Stimulated activated CD4-positive, alpha-beta T cell treated with anti-CD3 and anti-CD28 coated beads, TNF-alpha, amount 100 ng/mL, for 4 hours (primary cell): ENCODE measurements at regions not wholly inside any gene's neighbourhood (a gene's known extent, or its start where the extent isn't known, plus 50 kb on each side); places are given as distances from the start of the nearest gene placed in this dataset.
"Not testable (repeated sequence)": the region's sequence is repeated elsewhere in the genome, so short reads cannot be mapped to it uniquely, and the experiment has no call there.

ENCODE experiments used
- DNase-seq, 3 experiments: peaks; one replicate each; pipeline ENCODE4 v3.0.0-alpha.2; 2020; ENCODE audit warnings: low read depth in 3 of 3

DNA sequence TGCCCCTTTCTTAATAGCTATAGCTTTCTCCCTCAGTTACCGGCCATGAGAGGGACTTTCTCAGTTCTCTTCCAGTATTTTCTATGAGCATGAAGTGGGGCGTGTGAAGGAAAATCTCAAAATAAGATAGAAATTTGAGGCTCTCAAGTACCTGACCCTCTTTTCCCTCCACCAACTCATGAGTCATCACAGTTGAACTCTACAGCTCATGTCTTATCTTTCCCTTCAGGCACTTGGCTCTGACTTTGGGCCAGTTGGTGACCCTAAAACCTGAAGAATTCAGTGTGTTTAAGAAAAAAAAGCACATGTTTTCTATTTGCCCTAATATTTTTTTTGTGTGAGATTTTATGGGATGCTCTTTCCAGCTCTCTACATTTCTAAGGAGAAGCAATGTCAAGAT is 896.7 kb upstream of the ZEB2 start:
- no peak for DNase-seq

DNA sequence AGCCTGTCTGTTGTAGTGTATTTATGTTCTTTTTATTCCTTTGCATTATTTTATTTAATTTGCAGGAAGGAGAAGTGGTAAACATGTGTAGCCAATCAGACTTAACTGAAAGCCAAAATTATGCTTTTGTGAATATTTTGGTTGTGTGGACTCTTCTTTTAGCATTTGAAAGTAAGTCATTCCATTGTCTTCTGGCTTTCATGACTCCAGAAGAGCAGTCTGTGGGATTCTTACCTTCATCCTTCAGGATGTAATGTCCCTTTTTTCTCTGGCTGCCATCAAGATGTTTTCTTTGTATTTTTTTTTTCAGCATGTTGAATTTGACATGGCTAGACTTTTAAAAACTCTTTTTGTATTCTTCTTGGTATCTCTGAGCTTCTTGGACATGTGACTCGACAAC is 895.2 kb upstream of the ZEB2 start:
- no peak for DNase-seq

DNA sequence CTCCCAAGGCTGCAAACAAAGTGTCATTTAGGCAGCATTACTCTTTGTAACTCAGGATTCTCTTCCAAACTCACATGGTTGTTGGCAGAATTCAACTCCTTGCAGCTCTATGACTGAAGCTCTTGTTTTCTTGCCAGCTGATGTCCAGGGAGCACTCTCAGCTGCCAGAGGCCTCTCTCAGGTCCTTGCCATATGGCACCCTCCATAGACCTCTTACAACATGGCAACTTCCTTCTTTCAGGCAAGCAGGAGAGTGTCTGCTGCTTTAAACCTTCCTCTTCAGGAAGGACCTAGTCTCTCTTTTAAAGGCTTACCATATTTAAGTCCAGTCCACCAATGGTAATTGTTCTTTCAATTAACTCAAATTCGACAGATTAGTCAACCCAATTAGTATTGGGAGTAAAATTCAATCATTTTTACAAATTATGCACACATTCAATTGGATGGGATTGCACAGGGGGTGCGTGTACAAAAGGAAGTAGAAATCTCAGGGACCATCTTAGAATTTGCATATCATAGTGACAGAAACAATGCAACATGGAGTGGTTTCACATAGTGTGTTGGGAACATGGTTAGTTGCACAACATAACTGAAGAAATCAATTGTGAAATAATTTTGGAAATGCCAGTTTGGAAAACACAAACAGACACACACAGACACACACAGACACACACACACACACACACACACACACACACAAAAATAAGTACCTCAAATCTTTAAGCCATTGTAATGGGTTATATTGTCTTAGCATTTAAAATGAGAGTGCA is 893.5 kb upstream of the ZEB2 start:
- DNase-seq = no peak

DNA sequence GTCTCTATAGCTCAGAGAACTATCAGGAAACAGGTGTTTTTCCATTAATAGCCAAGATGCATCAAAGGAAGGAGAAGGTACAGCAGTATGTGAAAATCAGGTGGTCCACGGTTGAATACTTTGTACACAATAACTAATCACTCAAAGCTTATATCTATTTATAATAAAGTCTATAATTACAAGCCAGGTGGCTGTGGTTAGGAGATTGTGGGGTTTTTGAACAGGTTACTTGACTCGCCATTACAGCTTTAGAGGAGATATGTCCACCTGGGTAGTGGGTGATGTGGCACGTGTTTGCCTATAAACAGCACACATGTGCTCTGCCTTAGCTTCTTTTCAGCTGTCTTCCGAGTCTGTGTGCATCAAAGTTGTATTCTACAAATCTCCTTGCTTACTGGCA is 892.2 kb upstream of the ZEB2 start:
- DNase-seq = no peak

DNA sequence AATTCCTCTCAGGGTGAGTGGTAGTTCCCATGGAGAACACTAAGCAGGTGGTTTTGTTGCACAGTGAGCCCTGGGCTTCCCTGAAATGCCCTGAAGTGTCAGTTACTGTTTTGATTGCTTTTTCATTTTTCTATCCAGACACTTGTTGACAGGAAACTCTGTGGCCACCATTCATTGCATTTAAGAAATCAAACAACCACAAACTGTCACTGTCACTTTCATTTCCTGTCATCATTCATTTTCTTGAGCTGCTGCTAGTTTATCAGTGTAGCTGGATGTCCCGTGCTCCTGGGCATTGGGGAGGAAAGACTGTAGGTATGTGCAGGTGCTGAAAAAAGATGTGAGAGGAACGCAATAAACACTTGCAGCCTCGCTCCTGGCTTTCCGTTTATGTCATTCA is 891.6 kb upstream of the ZEB2 start:
- no peak for DNase-seq

DNA sequence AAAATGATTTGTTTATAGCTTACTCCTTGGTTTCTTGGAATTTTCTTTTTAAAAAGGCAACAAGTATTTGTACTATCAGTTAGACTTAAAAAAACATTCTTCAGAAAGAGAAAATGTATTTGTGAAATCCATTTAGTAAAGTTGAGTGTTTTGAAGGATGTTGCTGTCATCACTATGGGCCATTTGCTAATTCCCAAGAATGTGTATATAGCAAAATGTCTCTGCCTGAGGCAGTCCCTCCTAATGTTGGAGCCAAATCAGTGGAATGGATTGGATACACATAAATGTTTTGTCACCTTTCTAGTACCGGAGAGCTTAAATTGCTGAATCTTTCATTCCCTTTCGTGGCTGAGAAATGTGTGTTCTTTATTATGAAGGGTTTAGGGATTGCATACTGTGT is 890.2 kb upstream of the ZEB2 start:
- no peak for DNase-seq

DNA sequence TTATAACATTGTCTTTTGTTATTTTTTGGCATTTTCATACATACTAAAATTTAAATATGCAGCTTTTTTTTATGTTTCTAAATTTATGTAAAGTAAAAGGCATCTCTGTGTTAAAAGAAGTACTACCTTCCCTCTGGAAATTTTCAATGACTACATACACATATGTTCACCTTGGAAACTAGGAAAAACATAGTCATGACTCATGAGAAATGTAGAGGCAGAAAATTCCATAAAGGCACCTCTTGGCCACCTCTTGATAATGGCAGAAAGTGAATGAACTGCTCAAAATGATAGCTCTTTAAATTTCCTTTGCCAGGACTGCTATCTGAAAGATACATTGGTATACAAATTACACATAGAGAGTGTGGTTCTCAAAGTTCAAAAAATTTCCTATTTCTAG is 889.1 kb upstream of the ZEB2 start:
- no peak for DNase-seq

DNA sequence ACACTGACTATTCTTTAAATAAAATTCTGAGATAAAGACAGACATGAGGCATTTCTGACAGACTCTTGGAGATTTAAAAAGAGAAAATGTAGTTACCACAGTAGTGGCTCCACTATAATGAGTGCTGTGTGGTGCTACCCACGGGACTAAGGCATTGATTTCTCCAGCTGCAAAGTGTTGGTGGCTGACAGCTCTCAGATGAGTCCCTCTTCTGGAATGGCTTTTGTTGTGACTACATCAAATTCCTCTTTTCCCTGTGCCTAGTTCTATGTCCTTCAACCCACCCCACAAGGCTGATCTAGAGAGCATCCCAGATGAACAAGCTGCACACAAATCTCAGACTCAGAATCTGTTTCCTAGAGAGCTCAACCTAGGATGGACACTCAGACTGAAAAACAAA is 884.8 kb upstream of the ZEB2 start:
- no peak for DNase-seq

DNA sequence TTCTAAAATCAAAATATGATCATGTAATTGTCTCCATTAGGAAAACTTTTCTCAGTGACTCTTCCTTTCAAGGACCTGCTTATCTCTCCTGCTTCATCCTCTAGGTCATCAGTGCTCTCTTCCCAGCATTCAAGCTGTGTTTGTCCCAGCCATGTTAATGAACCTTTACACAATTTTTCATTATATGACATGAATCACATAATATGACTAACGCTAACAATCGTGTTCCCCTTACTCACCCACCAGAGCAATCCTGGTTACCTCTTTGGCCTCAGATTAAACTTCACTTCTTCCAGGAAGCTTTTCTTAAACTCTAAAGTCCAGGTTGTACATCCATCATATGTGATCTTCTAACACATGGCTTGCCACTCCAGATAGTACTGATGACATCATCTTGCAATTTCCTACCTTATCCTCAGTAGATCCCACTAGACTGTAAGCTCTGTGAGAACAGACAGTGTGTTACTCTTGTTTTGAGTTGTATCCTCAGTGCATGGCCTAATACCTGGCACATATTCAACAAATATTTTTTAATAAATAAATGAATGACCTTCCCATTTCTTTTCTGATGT is 882.9 kb upstream of the ZEB2 start:
- DNase-seq = no peak

DNA sequence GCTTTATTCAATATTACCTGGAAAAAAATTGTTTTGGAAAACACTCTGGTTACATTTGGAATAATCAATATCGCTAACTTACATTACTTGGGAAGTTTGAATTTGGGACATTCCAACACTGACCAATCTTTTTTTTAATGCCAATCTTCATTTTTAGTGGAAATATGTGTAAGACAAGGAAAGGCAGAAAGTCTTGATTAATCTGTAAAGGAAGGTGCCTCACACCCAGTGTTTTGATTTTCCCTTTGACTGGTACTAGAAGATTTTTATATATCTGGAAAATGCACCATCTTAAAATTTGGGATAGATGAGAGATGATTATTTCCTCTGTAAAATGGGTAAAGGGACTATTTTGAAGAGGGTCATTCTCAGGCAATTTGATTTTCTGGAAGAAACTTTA is 879.2 kb upstream of the ZEB2 start:
- DNase-seq = no peak

DNA sequence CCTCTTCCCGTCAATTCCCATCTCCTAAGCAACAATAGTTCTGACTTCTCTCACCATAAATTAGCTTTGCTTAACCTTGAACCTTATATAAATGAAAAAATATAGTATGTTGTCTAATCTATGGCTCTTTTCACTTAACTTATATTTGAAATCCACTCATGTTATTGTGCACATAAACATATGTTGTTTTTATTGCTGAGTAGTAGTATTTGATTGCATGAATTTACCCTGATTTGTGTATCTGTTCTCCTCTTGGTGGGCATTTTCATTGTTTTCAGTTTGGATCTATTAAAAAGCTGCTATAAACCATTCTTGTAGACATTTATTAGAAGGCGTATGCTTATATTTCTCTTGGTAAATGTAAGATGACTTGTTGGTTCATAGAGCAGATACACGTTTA is 874.3 kb upstream of the ZEB2 start:
- no peak for DNase-seq

DNA sequence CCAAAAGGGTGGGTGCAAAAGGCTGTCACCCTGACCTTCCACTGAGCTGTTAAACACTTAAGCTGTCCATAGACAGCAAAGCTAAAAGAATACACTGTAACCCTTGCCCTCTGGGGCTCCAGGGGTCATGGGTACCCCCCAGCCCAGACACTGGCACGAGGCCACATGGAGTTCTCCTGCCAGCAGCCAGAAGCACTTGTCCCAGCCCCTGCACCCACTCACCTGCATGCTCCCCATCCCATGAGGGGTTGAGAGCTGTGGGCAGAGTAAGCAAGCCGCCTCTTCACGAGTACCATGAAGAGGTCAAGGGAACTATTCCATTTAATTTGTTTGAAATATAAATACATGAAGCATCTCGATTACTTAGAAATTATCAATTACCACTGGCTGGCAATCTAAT is 867.1 kb upstream of the ZEB2 start:
- no peak for DNase-seq

DNA sequence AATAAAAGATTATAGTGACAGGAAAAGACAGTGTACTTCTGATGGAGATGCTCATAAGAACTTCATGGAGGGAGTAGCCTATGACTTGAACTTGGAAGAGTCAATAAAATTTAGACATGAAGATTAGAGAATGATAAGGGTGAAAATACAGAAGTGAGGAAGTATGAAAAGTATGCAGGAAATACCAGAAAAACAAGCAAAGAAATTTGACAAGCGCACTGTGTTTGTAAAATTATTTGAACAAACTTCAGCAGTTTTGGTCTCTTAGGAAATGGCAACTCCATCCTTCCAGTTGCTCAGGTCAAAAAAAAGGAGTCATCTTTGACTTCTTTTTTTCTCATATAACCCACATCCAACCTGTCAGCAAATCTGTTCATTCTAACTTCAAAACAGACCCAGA is 864.0 kb upstream of the ZEB2 start:
- no peak for DNase-seq

DNA sequence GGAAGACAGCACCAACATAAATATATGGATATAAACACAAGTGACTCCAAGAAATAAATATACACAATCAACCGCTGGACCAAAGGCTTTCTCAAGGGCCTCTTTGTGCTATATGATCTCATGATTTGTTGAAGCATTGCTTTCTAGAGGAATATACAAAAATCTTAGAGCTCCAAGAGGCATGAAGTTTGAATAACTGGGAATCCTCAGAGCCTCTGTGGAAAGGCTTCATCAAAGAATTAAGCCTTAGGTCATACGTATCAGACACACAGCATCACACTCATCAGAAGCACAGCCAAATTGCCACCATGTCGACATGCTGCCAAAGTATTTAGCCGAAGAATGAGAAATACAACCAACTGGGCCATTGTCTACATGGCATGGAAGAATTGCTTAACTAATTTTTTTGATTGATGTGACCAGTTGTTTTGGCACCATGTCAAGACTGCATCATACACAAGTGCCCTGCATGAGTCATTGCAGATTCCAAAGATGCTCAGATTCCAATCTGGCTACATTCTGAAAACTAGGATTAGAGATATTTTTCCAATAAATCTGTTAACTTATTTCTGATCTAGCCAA is 860.6 kb upstream of the ZEB2 start:
- DNase-seq = no peak

DNA sequence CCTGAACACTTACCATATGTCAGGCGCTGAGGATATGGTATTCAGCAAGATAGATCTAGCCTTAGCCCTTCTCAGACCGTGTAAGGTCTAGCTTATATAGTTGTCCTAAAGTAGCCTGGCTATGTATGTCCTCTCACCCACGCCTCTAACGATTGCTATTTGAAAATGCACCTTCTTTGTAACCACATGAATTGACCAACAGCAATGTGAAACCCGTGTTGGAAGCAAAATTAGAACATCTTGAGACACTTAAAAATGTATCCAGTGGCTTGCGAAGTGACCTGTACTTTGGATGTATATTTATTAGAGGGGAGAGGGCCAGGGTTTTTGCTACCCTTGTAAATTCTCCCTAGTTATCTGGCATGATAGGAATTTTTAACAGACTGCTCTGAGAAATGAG is 860.0 kb upstream of the ZEB2 start:
- no peak for DNase-seq

DNA sequence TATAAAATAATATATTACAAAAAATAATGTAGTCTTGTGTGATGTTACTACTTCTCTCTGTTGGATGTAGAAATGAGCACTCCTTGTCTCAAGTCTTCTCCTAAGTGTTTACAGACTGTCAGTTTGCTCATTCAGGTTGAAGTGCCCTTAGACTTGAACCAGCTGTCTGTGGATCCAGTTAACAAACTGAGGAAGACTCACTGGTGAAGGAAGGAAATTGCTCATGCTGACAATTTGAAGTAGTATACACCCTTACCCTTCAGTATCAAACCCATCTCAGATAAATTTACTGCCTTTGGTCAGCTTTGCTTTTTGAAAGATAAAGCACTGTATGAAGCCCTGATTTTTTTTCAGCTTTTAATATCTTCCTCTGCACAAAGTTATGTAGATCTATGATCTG is 854.2 kb upstream of the ZEB2 start:
- DNase-seq = no peak

DNA sequence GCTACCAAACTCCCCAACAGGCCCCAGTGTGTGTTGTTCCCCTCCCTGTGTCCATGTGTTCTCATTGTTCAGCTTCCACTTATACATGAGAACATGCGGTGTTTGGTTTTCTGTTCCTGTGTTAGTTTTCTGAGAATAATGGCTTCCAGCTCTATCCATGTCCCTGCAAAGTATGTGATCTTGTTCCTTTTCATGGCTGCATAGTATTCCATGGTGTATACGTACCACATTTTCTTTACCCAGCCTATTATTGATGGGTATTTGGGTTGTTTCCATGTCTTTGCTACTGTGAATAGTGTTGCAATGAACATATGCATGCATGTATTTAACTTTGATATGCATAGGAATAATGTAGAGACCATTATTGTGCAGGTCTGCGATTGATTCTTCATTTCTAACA is 847.4 kb upstream of the ZEB2 start:
- DNase-seq = not testable (repeated sequence)

DNA sequence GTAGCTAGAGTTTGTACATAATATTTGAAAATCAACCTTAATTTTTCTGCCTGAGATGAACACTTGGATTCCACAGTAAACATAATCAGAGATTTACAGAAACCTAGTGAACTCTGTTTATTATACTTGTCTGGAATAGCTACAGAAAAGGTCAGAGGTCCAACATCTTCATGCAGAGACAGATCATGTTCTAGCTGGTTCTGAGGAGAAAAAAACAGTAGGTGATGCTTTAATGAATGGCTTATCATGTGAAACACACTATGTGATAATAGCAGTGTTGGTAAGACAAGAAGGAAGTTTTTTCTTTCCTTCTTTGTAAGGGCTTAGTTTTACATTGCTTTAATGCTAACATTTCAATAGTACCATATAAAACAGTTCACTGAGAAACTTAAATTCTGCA is 846.4 kb upstream of the ZEB2 start:
- no peak for DNase-seq

DNA sequence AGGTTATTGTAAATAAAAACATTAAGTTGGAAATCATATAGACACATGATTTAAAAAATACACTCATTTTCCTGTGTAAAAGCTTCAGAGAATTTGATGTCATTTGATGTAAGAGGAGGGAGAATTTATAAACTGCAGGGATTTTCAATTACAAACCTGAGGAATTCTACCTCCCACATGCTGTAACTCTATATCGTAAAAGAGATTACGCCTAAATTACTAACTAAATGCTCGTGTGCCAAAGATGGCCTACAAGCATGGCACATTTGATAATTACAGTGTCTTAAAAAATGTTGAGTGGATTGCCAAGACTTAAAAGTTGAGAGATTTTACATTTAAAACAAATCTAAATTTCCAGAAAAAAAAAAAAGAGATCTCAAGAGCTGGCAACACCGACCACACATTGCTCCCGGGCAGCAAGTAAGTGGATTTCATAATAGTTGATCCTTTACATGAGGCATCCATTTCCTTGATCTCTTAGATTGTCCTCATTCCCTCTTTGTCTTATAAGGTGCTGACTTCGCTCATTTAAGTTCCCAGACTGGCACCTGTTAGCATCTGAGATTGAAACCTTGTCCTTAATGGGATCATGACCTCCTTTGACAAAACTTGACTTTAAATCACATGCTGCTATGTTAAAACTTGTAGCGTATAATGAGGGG is 840.3 kb upstream of the ZEB2 start:
- DNase-seq = no peak

DNA sequence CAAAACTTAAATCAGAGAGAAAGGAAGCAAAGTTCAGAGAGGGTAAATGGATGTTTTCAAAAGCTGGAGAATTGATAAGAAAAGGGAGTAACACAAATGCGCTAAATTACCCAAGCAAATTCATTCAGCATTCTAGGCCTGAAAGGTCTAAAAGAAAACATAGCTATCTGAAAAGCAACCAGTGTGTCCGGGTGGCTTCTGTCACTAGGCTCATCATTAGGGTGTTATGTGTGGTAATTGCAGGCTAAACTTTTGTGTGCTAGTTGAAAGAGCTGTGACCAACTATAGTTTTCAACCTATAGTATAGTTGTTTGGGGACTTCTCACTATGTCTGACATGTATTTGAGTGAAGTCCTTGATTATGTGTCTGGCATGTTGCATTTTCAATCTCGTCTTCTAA is 839.6 kb upstream of the ZEB2 start:
- no peak for DNase-seq

DNA sequence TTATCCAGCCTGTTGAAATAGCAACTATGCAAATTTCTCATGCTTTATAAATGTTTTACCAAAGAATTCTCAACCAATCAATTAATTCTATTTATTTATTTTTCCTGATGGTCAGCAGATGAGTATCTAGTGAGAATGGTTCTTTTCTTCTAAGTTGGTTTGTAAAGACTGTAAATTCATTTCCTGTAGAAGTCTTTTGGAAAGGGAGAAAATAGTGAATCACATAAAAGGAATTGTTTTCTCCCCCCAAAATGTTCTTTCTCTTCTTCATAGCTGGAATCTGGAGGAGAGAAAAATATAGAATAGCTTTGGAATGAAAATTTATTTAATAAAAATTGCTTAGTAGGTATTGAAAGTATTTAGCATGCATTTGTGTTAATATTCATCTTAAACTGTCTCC is 836.1 kb upstream of the ZEB2 start:
- DNase-seq = no peak

DNA sequence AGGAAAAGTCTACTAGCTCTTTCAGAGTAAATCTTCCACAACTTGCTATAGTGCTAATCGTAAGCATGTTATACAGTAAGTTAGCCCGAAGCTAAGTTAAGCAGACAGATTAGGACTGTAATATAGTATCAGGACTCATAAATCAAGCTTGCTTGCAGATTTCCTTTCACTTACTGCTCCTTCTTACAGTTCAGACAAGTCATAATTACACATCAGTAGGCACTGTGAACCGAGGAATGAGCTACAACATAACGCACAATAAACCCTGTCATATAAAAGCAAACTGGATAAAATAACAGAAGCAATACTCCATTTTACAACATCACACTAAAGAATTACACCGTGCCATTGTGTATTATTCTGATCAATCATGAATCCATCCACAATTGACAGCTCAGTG is 832.6 kb upstream of the ZEB2 start:
- DNase-seq = no peak

DNA sequence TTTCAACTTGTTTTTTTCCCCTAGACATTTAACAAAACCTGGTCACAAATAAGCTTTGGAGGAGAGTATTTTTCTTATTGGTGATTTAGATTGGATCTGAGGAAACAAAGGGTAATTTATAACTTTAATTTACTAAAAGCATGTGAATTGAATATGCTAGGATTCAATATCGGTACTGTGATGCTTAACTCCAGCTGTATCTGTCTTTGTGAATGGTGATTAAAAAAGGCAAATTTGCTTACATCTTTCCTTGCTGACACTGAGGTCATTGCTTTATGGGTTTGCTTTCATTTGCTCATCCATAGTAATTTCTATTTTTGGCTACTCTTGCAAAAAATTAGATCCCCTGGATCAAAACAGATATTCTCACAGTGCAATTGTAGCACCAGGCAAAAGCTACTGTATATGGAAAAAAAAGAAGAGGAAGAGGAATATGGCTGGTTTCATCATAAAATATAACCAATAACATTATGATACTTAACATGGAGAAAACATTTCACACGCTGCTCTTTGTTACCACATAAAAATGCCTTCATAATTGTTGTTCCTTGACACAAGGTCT is 832.0 kb upstream of the ZEB2 start:
- DNase-seq = no peak
